ENCODE measurements at regions not wholly inside any gene's neighbourhood (a gene's known extent, or its start where the extent isn't known, plus 50 kb on each side); places are given as distances from the start of the nearest gene placed in this dataset.

DNA sequence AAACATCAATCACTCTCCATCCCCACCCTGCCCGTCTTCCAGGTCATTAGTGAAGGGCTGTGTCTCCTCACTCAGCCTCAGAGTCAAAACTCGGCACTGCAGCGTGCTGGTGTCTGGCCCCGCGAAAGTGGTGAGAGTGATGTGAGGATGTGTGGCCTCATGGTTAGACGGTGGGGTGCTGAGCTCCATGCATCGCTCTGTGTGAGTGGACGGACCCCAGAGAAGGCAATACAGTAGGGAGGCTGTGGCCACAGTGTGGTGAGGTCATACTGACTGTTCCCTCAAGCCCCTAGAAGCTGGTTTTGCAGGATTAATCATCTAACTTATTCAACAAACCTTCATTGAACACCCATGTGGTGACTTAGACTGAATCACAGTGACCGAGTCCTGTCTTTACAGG, 329.9 kb upstream of the AJAP1 start:
- TF ChIP-seq, protein P1, sequence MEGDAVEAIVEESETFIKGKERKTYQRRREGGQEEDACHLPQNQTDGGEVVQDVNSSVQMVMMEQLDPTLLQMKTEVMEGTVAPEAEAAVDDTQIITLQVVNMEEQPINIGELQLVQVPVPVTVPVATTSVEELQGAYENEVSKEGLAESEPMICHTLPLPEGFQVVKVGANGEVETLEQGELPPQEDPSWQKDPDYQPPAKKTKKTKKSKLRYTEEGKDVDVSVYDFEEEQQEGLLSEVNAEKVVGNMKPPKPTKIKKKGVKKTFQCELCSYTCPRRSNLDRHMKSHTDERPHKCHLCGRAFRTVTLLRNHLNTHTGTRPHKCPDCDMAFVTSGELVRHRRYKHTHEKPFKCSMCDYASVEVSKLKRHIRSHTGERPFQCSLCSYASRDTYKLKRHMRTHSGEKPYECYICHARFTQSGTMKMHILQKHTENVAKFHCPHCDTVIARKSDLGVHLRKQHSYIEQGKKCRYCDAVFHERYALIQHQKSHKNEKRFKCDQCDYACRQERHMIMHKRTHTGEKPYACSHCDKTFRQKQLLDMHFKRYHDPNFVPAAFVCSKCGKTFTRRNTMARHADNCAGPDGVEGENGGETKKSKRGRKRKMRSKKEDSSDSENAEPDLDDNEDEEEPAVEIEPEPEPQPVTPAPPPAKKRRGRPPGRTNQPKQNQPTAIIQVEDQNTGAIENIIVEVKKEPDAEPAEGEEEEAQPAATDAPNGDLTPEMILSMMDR (IDR thresholded peaks at IDR 0.05; ENCODE audit: insufficient read depth, low read depth, low read length) = no peak
- no peak for TF ChIP-seq EZH2 (IDR thresholded peaks at IDR 0.05; ENCODE audit: insufficient read depth, low read length)
